GM21723 (cell line): ENCODE measurements at regions not wholly inside any gene's neighbourhood (a gene's known extent, or its start where the extent isn't known, plus 50 kb on each side); places are given as distances from the start of the nearest gene placed in this dataset.
"Not testable (repeated sequence)": the region's sequence is repeated elsewhere in the genome, so short reads cannot be mapped to it uniquely, and the experiment has no call there.

Source experiments
- ATAC-seq: cut with Tn5 transposase; IDR thresholded peaks from one replicate; pipeline ENCODE4 v1.9.1; 2021; ENCODE audit warnings: mild to moderate bottlenecking, moderate library complexity; ENCODE audit not compliant: unreplicated experiment

DNA sequence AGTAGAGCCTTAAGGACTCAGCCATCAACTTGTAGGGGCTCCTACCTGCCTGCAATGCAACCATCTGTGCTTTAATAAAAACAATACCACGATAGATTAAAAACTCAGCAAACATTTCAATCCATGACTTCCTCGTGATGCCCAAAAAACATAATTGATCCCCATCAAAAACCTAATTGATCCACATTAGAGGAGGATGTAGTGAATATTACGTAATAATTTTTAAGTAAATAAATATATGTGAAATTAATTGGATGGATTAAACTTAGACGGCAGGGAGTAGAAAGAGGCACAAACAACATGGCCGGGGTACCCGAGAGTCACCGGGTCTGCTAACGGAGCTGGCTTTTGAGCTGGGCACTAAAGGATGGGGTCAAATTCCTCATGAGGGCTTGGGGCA is 87.3 kb downstream of the ARL4C start:
- ATAC-seq, result no peak

DNA sequence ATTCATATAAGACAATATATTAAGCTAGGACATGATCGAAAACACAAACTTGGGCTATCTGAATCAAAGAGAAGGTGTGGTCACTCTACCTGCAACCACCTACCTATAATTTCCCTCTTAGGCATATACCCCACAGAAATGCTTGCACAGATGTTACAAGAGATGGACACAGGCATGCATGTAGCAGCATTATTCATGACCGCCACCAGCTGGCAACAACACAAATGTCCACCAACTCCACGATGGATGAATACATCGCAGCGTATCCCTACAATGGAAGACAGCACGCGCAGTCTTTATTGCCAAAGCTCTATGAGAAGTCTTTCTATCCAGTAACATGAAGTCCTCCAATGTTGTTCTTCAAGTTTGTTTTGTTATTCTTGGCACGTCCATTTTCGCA is 90.8 kb downstream of the ARL4C start:
- ATAC-seq, result no peak

DNA sequence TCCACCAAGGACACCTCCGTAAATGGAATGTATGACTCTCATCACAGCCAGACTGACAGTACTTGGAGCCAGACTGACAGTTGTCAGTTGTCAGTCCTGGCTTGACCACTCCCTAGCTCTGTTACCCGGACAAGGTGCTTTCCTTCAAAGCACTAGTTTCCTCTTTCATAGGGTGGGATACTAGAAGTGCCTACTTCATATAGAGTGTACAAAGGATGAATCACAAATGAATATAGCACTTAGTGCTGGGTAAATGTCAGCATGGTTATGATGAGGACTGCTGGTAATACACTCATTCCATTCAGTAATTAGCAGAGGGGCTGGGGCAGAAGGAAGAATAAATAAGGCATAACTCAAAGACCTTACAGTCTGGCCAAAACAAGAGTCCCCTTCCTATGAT is 91.4 kb downstream of the ARL4C start:
- no peak for ATAC-seq

DNA sequence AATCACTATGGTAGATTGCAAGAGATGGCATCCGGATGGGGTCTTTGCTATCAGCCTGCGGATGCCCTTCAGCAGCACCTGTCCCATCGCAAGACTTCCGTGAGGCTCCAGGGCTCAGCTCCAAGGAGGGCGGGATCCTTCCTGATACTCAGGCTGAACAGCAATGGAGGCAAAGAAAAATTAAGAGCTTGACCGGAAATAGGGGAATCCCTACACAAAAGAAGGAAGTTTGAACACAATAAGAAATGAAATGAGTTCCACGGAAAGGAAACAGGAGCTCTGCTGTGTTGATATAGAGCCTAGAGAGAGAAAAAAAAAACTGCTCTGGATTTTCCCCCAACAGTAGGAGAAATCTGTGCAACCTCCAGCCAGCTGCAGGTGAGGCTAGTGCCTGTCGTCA is 91.9 kb downstream of the ARL4C start:
- no peak for ATAC-seq

DNA sequence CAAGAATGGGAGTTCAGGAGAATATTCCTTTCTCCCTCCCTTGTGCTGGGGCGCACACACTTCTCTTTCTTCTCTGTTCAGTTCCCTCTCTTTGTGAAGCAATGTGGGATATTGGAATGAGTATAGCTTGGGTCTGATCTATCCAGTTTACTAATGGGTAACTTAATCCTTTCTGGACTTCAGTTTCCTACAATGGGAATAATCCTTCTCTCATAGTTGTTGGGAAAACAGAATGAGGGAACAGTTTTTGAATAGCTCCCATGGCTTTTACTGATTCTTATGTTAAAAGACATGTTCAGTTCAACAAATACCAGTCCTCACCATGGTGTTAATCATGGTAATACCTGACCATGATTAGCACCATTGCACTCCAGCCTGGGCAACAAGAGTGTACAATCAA is 93.1 kb downstream of the ARL4C start:
- no peak for ATAC-seq

DNA sequence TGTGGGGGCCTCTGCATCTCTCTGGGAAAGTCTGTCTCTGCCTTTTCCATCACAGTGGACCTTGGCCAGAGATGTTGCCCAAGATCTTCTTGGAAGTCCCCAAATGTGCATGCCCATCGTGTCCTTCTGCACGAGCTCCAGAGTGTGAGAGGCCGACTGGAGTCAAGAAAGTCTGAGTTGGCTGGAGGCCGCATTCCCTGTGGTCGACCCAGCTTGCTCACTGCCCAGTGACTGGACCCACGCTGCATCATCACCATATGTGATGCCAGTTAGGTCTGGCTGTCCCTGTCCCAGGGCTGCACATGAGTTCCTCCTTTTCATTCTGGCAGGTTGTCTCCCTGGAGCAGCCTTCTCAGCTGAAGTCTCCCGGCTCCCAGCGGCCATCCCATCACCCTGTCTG is 93.8 kb downstream of the ARL4C start:
- no peak for ATAC-seq

DNA sequence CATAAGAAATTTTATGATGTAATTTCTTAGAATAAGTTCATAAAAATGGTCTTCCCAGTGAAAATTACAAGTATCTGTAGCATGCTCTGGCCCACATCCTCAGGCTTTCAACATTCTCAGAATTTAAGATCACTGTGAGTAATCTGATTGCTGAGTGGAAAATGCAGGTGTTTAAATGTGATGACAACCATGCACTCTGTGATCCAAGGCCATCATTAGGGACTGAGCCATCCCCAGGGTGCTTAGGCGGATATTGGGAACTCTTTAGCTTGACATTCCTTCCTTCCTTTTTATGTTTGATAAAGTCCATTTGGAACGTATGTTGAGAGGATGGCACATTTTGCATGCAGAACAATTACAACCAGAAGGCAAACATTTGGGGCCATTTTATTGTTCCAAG is 95.5 kb downstream of the ARL4C start:
- ATAC-seq, result no peak

DNA sequence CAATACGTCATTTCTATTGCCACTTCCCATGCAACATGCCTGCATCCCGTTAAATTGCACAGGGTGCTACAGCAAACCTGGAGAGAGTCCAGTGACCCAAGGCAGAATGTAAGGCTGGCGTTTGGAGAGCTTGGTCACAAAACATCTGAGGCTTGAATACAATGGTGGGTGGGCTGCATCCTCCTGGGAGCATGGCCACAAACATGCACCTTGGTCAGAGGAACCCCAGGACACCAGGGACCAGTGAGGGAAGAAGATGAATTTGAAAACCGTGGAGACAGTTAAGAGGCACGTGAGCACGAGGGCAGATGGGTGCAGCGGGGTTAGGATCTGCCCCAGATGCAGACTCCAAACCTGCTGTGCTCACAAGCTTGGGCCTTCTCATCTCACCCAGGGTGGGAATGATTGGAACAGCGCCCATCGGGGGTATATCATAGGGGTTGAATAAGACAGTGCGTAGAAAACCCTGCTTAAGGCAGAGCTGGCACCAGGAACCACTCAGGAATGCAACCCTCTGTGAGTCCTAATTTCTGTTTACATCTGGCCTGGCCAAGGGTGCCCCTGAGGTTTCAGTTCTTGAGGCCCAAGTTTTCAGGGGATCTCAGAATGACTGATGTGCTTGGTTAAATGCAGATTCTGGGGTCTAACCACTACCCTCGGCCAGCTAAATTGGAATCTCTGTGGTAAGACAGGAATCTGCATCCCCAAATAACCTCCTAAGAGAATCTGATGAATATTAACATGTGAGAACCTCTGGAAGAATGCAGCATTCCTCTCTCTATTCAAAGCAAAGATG is 97.2 kb downstream of the ARL4C start:
- no peak for ATAC-seq

GRCh38 chr2:234398531-234398930 is 98.3 kb downstream of the ARL4C start:
- no peak for ATAC-seq

DNA sequence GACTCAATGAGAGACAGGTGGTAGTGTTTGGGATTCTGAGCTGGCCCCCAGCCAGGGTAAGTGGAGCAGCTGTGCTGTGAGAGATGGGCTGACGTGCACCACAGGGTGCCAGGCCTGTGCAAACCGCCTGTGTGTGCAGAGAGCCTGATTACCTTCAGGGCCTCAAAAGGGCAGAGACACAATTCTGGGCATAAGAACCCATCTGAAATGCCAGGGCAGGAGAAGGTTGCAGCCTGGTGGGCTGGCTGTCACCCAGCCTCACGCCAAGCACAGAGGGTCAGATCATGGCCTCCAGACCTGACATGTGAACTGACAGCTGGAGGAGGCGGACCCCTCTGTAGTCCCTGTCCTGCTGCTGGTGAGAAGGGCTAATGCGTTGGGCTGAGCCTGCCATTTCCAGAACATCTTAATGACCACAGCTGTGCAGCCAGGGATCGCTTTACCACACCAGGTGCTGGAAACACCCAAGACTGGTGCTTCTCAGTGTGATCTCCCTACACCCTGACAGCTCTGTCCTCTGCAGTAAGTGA is 100.9 kb downstream of the ARL4C start:
- no peak for ATAC-seq

DNA sequence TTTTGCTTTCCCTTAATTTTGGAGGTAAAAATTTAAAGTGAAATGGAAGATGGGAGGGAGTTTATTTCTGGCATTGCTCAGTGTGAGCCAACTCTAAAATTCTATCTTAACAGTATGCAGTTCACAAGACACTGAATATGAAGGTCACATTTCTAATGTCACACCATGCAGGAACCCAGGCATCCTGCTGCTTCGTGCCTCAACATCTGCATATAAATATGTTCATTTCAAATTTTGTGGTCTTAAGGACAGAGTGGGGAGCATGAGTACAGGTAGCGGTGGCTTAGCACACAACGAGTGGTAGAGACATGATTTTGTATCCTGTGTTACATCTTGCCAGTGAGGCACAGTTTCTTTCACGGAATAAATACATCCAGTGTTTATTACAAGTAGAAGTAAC is 102.4 kb downstream of the ARL4C start:
- ATAC-seq, result no peak

DNA sequence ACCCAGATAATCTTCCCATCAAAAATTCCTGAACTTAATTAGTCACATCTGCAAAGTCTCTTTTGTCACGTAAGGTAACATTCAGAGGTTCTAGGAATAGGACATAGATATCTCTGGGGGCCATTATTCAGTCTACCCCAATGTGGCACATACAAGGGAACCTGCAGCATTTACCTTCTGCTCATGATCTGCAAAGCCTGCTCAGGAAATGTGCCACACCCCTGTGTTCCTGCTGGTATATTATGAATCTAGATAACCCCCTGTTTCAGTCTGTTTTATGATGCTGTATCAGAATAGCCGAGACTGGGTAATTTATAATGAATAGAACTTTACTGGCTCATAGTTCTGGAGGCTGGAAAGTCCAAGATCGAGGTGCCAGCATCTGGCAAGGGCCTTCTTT is 103.5 kb downstream of the ARL4C start:
- no peak for ATAC-seq

DNA sequence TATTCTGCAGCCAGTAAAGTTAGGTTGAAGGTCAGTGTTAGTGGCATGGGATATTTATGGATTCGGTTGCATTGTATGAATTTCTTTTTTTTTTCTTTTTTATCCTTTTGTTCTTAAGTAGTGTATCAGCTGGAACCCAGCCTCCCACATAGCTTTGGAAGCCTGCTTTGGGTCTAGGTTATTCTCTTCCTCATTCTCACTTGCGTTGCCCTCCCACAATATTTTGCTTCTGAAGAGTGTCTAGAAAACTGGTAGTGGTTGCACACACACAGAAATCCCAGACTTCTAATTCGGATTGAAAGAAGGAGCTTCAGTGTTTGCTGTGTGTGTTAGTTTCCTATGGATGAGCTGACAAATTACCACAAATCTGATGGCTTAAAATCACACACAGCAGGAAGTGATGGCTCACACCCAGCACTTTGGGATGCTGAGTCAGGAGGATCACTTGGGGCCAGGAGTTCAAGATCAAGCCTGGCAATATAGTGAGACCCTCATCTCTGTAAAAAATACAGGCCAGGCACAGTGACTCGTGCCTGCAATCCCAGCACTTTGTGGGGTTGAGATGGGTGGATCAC is 104.8 kb downstream of the ARL4C start:
- ATAC-seq, result no peak

DNA sequence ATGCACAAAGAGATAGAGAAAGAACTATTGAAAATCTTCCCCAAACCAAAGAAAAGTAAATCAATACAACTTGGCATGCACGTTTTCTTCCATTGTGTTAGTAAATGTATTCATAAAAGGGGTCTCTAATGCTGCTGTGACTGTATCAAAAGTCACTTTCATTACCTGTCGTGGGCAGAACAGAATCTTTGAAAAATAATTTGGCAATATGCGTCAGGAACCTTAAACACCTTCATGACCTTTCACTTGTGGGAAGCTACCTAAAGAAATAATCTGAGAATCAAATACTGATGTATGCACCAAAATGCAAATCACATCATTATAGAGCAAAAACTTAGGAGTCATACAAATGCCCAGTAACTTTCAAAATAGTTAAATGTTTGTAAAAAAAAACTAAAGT is 105.3 kb downstream of the ARL4C start:
- no peak for ATAC-seq

DNA sequence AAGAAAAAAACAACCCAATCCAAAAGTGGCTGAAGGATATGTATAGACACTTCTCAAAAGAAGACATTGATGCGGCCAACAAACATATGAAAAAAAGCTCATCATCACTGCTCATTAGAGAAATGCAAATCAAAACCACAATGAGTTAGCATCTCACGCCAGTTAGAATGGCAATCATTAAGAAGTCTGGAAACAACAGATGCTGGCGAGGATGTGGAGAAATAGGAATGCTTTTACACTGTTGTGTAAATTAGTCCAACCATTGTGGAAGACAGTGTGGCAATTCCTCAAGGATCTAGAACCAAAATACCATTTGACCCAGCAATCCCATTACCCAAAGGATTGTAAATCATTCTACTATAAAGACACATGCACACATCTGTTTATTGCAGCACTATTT is 107.2 kb downstream of the ARL4C start:
- not testable (repeated sequence) for ATAC-seq

GRCh38 chr2:234388591-234388990 is 108.3 kb downstream of the ARL4C start:
- ATAC-seq, result no peak

DNA sequence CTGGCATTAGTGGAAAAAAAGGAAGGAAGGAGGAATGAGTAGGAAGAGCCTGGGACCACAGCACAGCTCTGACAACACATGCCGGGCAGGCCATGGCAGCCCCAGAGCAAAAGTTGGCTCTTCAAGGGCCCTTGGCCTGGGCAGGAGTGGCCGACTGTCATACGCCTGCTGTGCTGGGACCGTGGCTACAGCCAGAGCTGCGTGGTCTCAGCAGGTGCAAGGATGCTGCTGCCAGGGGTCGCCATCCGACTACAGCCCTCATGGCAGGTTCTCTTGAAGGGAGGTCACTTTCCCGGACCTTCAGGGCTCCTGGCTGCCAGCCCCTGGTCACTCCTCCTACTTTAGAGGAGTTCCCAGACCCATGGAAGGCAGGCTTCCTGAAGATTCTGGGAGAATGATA is 109.9 kb downstream of the ARL4C start:
- no peak for ATAC-seq

- no peak for ATAC-seq
Observed at GRCh38 chr2:234382131-234382530, 114.8 kb downstream of the ARL4C start.

- ATAC-seq, result not testable (repeated sequence)
Observed at GRCh38 chr2:234378958-234379357, 117.9 kb downstream of the ARL4C start.

GRCh38 chr2:234378440-234378839 is 118.4 kb downstream of the ARL4C start:
- no peak for ATAC-seq

DNA sequence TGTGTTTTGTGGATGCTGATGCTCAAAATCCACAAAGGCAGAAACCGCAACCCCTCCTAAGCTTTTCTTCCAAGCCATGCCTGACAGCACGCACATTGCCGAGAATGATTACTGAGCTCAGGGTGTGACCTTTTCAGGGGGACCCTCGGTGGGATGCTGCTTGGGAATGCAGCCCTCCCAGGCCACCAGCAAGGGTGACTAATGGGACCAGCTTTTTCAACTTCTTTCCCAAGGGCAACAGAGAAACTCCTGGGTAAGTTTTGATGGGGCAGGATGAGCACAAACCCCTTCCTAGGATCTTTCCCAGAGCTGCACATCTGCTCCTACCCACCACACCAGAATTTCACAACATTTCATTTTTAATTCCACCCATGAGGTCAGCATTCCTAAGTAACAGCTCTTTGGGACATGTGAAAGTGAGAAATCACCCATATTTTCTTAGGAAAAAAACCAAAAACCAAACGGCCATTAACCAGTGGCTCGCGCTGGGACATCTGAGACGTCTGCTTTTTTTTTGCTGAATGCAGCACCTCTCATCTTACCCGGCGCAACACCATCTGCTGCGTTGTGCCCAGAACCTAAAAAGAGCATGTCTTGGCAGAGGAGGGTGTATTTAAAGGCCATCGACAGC is 119.0 kb downstream of the ARL4C start:
- no peak for ATAC-seq

DNA sequence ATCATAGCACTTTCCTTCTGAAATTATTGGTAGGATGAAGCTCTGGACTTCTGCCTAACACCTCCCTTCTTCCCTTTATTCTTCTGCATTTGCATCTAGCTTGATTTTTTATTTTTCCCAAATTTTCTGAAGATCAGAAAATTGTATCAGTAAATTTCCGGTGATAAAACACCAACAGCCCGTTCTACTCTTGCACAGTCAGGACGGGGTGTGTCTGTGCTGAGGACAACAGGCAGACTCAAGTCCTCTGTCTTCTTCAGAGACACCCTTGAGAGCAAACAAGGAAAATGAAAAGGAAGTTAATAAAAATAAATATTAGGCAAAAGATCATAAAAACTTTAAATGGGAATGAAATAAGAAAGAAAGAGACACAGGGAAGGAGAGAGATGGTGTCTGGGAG is 120.7 kb downstream of the ARL4C start:
- ATAC-seq, result no peak
